Astrocyte (in vitro differentiated cells and primary cell): ENCODE measurements at regions not wholly inside any gene's neighbourhood (a gene's known extent, or its start where the extent isn't known, plus 50 kb on each side); places are given as distances from the start of the nearest gene placed in this dataset.
"Not testable (repeated sequence)": the region's sequence is repeated elsewhere in the genome, so short reads cannot be mapped to it uniquely, and the experiment has no call there.

ENCODE experiments used
- DNase-seq: peaks from one replicate; pipeline ENCODE4 v3.0.0-alpha.2; 2010; ENCODE audit warnings: low read depth
- FAIRE-seq: peaks from 2 replicates; lab custom pipeline; 2011; peaks lifted over from hg19 to GRCh38; lab: Jason Lieb, UNC
- H2AFZ ChIP-seq: 2 replicates; pipeline ENCODE4 v1.6.0; 2012; ENCODE audit warnings: low read depth, low read length, inconsistent platforms
- H3K27ac ChIP-seq: 2 replicates; pipeline ENCODE4 v1.5.1; 2011; ENCODE audit warnings: low read depth, low read length, inconsistent platforms
- H3K27me3 ChIP-seq: 2 replicates; pipeline ENCODE4 v1.6.0; 2011; ENCODE audit warnings: low read length, inconsistent platforms; ENCODE audit not compliant: insufficient read depth
- H3K36me3 ChIP-seq: 2 replicates; pipeline ENCODE4 v1.5.1; 2011; ENCODE audit warnings: low read length, inconsistent platforms; ENCODE audit not compliant: insufficient read depth
- H3K4me1 ChIP-seq: 2 replicates; pipeline ENCODE4 v1.5.1; 2011; ENCODE audit warnings: low read length, inconsistent platforms; ENCODE audit not compliant: insufficient read depth
- H3K4me2 ChIP-seq: 2 replicates; pipeline ENCODE4 v1.6.0; 2012; ENCODE audit warnings: low read length, inconsistent platforms
- H3K4me3 ChIP-seq: 2 replicates; pipeline ENCODE4 v1.5.1; 2011; ENCODE audit warnings: low read depth, mild to moderate bottlenecking, low read length, inconsistent platforms; ENCODE audit not compliant: insufficient read depth
- H3K79me2 ChIP-seq: 2 replicates; pipeline ENCODE4 v1.6.0; 2012; ENCODE audit warnings: mild to moderate bottlenecking, low read length, inconsistent platforms; ENCODE audit not compliant: insufficient read depth
- H3K9ac ChIP-seq: 2 replicates; pipeline ENCODE4 v1.6.0; 2012; ENCODE audit warnings: mild to moderate bottlenecking, low read length, inconsistent platforms
- H3K9me3 ChIP-seq: 2 replicates; pipeline ENCODE4 v1.5.1; 2012; ENCODE audit warnings: low read depth, mild to moderate bottlenecking, low read length, inconsistent platforms; ENCODE audit not compliant: insufficient read depth
- H4K20me1 ChIP-seq: 2 replicates; pipeline ENCODE4 v1.6.0; 2012; ENCODE audit warnings: low read length, inconsistent platforms; ENCODE audit not compliant: insufficient read depth
- H3K27ac Mint-ChIP-seq: one replicate; pipeline ENCODE4 v1.8.0; 2021; ENCODE audit warnings: mild to moderate bottlenecking, mixed read lengths; ENCODE audit not compliant: unreplicated experiment
- H3K27me3 Mint-ChIP-seq: one replicate; pipeline ENCODE4 v1.8.0; 2021; ENCODE audit warnings: low read depth, mixed read lengths; ENCODE audit not compliant: unreplicated experiment
- H3K36me3 Mint-ChIP-seq: one replicate; pipeline ENCODE4 v1.8.0; 2021; ENCODE audit warnings: low read depth, mixed read lengths; ENCODE audit not compliant: unreplicated experiment
- H3K4me1 Mint-ChIP-seq: one replicate; pipeline ENCODE4 v1.8.0; 2021; ENCODE audit warnings: low read depth, mixed read lengths; ENCODE audit not compliant: unreplicated experiment
- H3K4me3 Mint-ChIP-seq: one replicate; pipeline ENCODE4 v1.8.0; 2021; ENCODE audit warnings: mild to moderate bottlenecking, moderate library complexity, mixed read lengths; ENCODE audit not compliant: unreplicated experiment
- H3K9me3 Mint-ChIP-seq: one replicate; pipeline ENCODE4 v1.8.0; 2021; ENCODE audit warnings: mild to moderate bottlenecking, mixed read lengths; ENCODE audit not compliant: unreplicated experiment
- EZH2 ChIP-seq: IDR thresholded peaks from 2 replicates; pipeline ENCODE4 v1.6.1; 2012; ENCODE audit warnings: mild to moderate bottlenecking, low read length, inconsistent platforms; ENCODE audit not compliant: insufficient read depth
- TF ChIP-seq, protein P1 (sequence below): IDR thresholded peaks from 2 replicates; pipeline ENCODE4 v1.5.1; 2011; ENCODE audit warnings: low read depth, mild to moderate bottlenecking, inconsistent platforms, low read length, moderate library complexity; ENCODE audit not compliant: insufficient read depth

DNA sequence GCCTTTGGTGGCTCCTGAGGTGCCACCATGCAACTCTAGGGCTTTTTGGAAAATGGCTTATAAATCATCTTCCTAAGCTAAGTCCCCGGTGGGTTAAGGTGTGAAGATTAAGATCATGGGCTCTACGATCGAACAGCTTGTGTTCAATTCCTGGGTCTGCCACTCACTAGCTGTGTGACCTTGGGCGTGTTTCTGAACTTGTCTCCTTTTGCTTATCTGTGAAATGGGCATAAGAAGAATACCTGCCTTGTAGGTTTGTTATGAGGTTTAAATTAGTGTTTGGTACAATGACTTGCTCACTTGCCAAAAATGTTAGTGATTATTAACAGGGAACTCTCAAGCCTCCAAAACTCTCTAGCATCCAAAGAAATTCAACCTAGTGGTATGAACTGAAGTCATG is 119.2 kb upstream of the PITX1 start:
- H3K9ac ChIP-seq: no peak overlapping the region
- Mint-ChIP-seq H3K9me3 (peaks cover 14% of the 10 kb centered on the region), H3K4me1 (no peaks in the 10 kb centered on the region), H3K4me3 (no peak overlapping the region), H3K27me3 (peaks cover 61% of the 10 kb centered on the region), H3K36me3 (peaks cover 3% of the 10 kb centered on the region), H3K27ac (no peak overlapping the region)
- FAIRE-seq (no peak), DNase-seq (no peak)
- H3K4me2 ChIP-seq: no peak overlapping the region
- no peaks in the 10 kb centered on the region for H3K36me3 ChIP-seq
- TF ChIP-seq EZH2: no peak
- TF ChIP-seq, protein P1, sequence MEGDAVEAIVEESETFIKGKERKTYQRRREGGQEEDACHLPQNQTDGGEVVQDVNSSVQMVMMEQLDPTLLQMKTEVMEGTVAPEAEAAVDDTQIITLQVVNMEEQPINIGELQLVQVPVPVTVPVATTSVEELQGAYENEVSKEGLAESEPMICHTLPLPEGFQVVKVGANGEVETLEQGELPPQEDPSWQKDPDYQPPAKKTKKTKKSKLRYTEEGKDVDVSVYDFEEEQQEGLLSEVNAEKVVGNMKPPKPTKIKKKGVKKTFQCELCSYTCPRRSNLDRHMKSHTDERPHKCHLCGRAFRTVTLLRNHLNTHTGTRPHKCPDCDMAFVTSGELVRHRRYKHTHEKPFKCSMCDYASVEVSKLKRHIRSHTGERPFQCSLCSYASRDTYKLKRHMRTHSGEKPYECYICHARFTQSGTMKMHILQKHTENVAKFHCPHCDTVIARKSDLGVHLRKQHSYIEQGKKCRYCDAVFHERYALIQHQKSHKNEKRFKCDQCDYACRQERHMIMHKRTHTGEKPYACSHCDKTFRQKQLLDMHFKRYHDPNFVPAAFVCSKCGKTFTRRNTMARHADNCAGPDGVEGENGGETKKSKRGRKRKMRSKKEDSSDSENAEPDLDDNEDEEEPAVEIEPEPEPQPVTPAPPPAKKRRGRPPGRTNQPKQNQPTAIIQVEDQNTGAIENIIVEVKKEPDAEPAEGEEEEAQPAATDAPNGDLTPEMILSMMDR: no peak
- no peaks in the 10 kb centered on the region for H3K4me1 ChIP-seq
- no peaks in the 10 kb centered on the region for H4K20me1 ChIP-seq
- no peak overlapping the region for H3K27ac ChIP-seq
- no peak overlapping the region for H3K4me3 ChIP-seq
- no peaks in the 10 kb centered on the region for H3K9me3 ChIP-seq
- no peak overlapping the region for H2AFZ ChIP-seq
- peaks cover 6% of the 10 kb centered on the region for H3K27me3 ChIP-seq
- no peaks in the 10 kb centered on the region for H3K79me2 ChIP-seq

DNA sequence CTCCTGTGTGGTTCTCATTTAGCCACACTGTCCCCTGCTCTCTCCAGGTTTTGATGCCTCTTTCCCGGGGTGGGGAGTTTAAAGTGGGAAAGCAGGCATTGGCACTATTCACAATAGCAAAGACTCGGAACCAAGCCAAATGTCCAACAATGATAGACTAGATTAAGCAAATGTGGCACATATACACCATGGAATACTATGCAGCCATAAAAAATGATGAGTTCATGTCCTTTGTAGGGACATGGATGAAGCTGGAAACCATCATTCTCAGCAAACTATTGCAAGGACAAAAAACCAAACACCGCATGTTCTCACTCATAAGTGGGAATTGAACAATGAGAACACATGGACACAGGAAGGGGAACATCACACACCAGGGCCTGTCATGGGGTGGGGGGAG is 117.6 kb upstream of the PITX1 start:
- not testable (repeated sequence) for H3K27me3 ChIP-seq, H3K27ac ChIP-seq, H3K4me3 ChIP-seq, H4K20me1 ChIP-seq, H3K9me3 ChIP-seq, H3K4me2 ChIP-seq, H3K79me2 ChIP-seq, H3K9ac ChIP-seq, H3K4me3 Mint-ChIP-seq, FAIRE-seq, H2AFZ ChIP-seq, H3K27ac Mint-ChIP-seq, H3K36me3 Mint-ChIP-seq, H3K4me1 Mint-ChIP-seq, H3K9me3 Mint-ChIP-seq, H3K36me3 ChIP-seq, H3K4me1 ChIP-seq, DNase-seq
- peaks cover 61% of the 10 kb centered on the region for H3K27me3 Mint-ChIP-seq

DNA sequence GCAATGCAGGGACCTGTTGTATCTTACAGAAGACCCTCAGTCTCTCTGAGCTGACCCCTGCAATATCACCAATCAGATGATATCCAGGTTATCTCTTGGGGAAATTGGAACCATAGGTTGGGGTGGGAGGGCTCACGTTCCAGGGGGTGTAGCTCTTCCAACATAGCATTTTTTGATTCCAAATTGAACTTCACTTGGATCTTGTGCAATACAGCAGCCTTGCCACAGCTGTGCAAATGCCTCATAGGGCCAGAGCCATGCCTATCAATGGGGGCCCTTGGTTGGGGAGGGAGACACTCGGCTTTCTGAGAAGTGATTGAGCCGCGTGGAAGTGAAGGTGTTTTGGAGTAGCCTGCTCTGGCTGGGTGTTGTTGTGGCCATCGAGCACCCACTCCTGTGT is 117.2 kb upstream of the PITX1 start:
- H3K27ac Mint-ChIP-seq: no peak overlapping the region
- no peak overlapping the region for H3K4me3 ChIP-seq
- no peaks in the 10 kb centered on the region for H3K79me2 ChIP-seq
- no peak for TF ChIP-seq EZH2
- TF ChIP-seq, protein P1: no peak
- H3K4me1 ChIP-seq: no peaks in the 10 kb centered on the region
- no peak overlapping the region for H2AFZ ChIP-seq
- peaks cover 3% of the 10 kb centered on the region for H3K9me3 ChIP-seq
- FAIRE-seq: no peak
- H3K36me3 ChIP-seq: no peaks in the 10 kb centered on the region
- no peaks in the 10 kb centered on the region for H3K4me1 Mint-ChIP-seq
- peaks cover 12% of the 10 kb centered on the region for H3K27me3 ChIP-seq
- H3K4me3 Mint-ChIP-seq: no peak overlapping the region
- no peak overlapping the region for H3K4me2 ChIP-seq
- peaks cover 59% of the 10 kb centered on the region for H3K27me3 Mint-ChIP-seq
- no peak overlapping the region for H3K27ac ChIP-seq
- H3K36me3 Mint-ChIP-seq: no peaks in the 10 kb centered on the region
- no peaks in the 10 kb centered on the region for H4K20me1 ChIP-seq
- DNase-seq: no peak
- H3K9ac ChIP-seq: no peak overlapping the region
- peaks cover 8% of the 10 kb centered on the region for H3K9me3 Mint-ChIP-seq
